Suprapubic skin (tissue), 4 donors: ENCODE measurements at regions not wholly inside any gene's neighbourhood (a gene's known extent, or its start where the extent isn't known, plus 50 kb on each side); places are given as distances from the start of the nearest gene placed in this dataset.

Source experiments
- CTCF ChIP-seq, 2 donors: fragments of 200-600 bp in 1 of 2; fragments of 450-650 bp in 1 of 2; sonication (generic) in 1 of 2; IDR thresholded peaks; one replicate each; pipeline ENCODE4 v1.5.1; 2016 to 2019; ENCODE audit warnings: antibody characterized with exemption in 2 of 2, mild to moderate bottlenecking in 1 of 2, moderate library complexity in 1 of 2
- EP300 ChIP-seq: sonication (generic); formaldehyde crosslinking; IDR thresholded peaks from one replicate; pipeline ENCODE4 v1.6.1; 2017; ENCODE audit warnings: antibody characterized with exemption
- POLR2A ChIP-seq, 2 donors: fragments of 450-650 bp; IDR thresholded peaks; one replicate each; pipeline ENCODE4 v1.6.1; 2017; ENCODE audit warnings: antibody characterized with exemption in 2 of 2, mild to moderate bottlenecking in 2 of 2, moderate library complexity in 2 of 2
- POLR2AphosphoS5 ChIP-seq, 3 donors: sonication (generic); formaldehyde crosslinking; IDR thresholded peaks; one replicate each; pipeline ENCODE4 v1.6.1; 2017; ENCODE audit warnings: antibody characterized with exemption in 3 of 3

GRCh38 chr12:127480775-127481314 lies 786.1 kb upstream of the TMEM132C start:
- TF ChIP-seq CTCF (IDR thresholded peaks at IDR 0.05) (no peak), EP300 (no peak), POLR2A (IDR thresholded peaks at IDR 0.05) (no peak), POLR2AphosphoS5 (IDR thresholded peaks at IDR 0.05) (no peak)
